Hepatic stellate cell (primary cell): ENCODE measurements at regions not wholly inside any gene's neighbourhood (a gene's known extent, or its start where the extent isn't known, plus 50 kb on each side); places are given as distances from the start of the nearest gene placed in this dataset.
"Not testable (repeated sequence)": the region's sequence is repeated elsewhere in the genome, so short reads cannot be mapped to it uniquely, and the experiment has no call there.

Source experiments
- DNase-seq: peaks from one replicate; pipeline ENCODE4 v3.0.0; 2011; ENCODE audit warnings: low spot score

GRCh38 chr5:96203761-96204160 is 229.3 kb downstream of the PCSK1 start:
- no peak for DNase-seq

DNA sequence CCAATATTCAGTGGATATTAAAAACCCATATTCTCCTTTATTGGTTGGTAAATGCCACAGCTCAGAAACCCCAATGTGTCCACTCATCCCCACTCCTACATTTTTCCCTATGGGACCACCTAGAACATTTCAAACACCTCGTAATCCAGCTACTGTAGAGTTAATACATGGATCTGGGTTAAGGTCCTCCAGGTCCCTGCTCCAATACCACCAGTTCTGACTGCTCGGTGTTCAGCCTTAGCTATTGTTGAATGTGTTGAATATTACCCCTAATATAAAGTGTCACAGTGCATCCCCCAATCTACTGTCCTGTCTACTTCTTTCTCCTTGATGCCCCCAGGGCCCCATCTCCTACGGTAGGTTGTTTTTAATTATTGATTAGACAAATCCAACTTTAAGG is 231.5 kb downstream of the PCSK1 start:
- DNase-seq: no peak

DNA sequence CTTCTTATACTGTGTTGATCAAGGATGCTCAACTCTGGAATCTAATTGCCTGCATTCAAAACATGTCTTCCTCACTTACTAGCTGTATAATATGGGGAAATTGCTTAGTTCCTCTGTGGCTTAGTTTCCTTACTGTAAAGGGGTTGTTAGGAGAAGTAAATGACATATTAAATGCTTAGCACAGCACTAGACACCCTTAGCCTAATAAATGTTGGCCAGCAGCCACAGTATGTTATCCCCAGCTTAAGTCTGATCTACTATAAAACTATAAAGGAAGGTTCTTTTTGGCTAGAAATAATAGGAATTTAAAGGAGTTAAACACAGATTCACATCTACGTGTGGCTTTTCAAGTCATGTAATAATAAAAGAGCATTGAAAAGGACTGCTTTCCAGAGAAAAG is 232.4 kb downstream of the PCSK1 start:
- DNase-seq: no peak

DNA sequence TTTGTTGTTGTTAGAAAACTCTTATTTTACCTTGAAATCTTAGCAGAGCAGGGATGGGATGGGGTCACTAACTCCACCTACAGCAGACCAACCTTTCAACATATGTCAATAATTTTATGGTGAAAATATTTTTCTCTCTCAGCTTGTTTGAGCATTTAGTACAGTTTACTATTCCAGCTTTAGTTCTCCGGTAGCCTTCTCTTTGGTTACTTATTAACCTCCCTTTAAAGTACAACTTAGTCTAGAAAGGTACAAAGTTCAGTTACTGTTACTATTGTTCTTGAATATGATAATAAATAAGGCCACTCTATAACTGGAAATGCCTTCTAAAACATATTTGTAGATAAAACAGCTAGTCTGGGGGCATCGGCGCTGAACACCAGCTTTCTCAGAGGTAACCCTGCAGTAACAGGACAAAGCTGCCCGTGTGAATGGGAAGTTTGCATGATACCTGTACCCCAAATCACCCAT is 233.3 kb downstream of the PCSK1 start:
- DNase-seq: no peak

DNA sequence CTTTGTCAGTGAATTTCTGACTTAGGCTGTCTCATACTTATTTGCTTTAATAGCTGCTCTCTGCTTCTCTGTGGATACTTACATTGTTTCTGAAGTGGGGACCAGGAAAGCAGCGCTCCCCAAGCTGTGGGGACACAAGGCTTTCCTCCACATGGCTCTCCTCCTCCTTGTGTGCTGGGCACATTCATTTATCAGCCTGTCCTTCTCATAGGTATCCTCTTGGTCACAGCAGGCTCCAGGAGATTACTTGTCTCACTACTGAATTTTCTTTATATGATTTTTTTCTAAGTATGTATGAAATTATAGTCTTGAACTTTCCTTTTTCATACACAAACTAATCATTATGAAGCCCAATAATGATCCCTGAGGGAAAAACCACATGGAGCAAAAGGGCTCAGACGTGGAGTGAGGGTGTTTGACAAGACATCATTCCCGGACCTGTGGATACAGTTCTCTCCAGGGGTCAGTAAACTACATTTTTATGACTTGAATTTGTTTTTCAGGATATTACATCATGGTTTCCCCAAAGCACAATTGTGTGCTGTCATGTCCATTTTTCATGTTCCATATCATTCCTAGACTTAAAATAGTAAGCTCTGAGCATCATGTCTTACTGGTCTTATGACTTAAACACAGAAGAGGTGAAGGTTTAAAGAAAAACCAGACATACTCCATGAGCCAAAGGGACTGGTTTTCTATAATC is 234.5 kb downstream of the PCSK1 start:
- no peak for DNase-seq

DNA sequence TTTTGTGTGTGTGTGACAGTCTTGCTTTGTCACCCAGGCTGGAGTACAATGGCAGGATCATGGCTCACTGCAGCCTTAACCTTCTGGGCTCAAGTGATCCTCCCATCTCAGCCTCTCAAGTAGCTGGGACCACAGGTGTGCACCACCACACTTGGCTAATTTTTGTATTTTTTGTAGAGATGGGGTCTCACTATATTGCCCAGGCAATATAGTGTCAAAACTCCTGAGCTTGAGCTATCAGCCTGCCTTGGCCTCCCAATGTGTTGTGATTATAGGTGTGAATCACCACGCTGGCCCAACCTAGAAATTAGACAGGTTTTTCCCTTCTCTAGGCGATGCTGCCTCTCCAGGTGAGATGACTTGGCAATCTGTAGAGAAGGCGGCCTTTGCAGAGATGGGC is 235.3 kb downstream of the PCSK1 start:
- DNase-seq: not testable (repeated sequence)

- DNase-seq: no peak
Observed at GRCh38 chr5:96197347-96197746, 235.7 kb upstream of the ELL2 start.

DNA sequence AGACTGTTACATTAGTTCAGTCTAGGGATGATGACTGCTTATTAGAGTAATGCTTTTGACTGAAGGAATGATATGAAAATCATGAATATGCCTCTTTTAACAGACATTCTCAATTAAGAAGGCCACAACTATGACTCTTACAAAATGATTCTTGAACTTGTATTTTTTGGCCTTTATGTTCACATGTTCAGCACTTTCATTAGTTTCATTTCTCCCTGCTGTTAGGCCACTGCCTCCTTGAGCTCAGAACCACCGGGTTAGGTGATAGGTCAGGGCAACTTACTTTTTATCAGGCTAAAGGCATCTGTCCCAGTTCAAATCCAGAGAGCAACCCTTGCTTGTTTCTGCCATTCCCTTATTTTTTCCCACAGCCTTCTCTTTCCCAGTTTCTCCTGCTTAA is 235.2 kb upstream of the ELL2 start:
- no peak for DNase-seq

DNA sequence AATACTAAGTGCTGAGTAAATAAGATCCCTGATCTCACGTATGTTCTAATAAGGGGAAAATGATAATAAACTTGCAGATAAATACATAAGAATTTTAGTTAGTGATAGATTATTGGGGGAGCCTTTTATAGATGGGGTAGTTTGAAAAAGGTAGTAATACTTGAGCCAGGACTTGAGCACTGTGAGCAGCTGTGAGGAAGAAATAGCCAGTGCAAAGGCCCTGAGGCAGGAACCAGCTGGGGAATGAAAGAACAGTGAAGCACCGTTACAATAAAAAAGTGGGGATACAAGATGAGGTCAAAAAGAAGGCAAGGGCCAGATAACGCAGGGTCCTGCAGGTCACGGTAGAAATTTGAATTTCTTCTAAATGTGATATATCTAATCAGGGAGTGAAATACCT is 234.8 kb upstream of the ELL2 start:
- no peak for DNase-seq

- no peak for DNase-seq
Observed at GRCh38 chr5:96195123-96195522, 233.5 kb upstream of the ELL2 start.

GRCh38 chr5:96194593-96194992 is 232.9 kb upstream of the ELL2 start:
- no peak for DNase-seq

DNA sequence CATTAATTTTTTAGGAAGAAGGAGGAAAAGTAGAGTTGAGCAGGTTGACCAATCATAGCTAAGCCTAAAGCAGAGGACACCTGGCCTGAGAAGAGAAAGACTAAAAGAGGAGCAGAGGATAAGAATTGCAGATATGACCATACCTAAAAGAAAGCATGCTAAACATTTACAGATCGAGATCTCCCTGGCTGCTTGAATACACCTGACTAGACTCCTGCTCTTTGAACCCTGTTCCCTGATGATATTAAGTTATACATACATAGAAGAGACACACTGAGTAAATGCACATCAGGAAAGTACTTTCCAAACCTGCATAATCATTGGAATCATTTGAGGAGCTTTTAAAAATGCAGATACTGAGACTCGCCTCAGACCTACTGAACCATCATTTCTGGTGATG is 232.3 kb upstream of the ELL2 start:
- DNase-seq: no peak

GRCh38 chr5:96189987-96190386 is 228.3 kb upstream of the ELL2 start:
- no peak for DNase-seq

DNA sequence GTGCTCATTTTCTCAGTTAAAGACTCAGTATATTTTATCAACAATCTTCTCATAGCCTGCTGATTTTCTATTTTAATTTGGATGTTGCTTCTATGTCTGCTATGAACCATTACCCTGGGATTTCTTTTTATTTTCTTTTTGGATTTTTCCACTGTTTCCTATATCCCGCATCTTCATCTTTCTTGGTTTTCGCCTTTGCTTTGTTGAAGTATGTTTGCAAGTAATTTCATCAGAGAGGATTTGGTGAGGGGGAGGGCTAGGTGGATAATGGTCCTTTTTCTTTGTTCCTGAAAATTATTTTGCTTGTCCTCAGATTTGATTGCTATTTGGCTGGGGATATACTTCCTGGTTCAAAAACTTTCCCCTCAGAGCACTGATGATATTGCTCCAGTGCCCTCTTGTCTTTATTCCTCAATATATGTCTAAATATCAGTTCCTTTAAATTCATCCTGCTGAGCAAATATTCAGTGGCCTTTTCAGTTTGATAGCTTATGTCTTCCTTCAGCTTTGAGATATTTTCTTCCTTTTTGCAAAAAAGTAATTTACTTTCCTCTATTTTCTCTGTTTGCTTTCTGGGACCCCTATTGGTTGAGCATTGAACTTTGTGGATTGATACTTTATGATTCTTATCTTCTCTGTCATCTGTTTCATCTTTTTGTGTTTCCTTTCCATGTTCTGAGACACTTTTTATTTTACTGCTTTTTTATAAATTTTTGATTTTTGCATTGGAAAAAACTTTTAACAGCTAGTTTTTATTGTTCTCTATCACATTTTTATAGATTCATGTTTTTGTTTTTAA is 227.6 kb upstream of the ELL2 start:
- no peak for DNase-seq

GRCh38 chr5:96187309-96188027 is 225.8 kb upstream of the ELL2 start:
- no peak for DNase-seq

DNA sequence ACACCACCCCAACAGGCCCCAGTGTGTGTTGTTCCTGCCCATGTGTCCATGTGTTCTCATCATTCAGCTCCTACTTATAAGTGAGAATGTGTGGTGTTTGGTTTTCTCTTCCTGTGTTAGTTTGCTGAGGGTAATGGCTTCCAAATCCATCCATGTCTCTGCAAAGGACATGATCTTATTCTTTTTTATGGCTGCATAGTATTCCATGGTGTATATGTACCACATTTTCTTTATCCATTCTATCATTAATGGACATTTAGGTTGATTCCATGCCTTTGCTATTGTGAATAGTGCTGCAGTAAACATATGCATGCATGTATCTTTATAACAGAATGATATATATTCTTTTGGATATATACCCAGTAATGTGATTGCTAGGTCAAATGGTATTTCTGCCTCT is 222.9 kb upstream of the ELL2 start:
- DNase-seq: not testable (repeated sequence)

DNA sequence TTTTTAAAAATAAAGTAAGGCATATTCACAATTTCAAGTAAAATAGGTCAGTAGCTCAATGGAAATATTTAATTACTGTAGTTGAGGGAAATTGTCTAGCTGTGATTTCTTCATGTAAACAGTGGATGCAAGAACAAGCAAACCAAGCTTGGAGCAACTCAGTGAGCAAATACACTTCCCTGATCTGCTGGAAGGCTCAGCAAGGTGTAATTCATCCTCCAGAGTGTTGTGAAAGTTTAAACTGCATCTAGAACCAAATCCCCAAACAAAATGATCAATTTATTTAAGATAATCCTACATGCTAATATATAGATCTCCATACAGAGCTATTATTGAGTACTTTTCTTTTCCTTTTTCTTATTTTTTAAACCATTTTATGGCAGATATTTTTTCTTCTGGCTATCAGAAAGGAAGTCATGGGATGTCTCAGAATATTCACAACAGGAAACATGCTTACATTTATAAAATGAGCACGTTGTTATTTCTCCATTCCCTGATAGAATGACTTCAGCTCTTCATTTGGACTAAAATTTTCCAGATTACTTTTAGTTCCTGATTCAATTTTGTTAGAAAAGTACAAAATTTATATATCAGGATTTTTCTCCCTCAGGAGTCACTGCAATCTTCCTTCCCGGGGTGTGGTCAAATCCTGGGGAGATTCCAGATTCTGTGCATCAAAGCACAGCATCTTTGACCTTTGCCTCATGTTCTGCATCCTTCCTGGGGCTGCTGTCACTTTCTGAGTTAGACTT is 219.2 kb upstream of the ELL2 start:
- no peak for DNase-seq

DNA sequence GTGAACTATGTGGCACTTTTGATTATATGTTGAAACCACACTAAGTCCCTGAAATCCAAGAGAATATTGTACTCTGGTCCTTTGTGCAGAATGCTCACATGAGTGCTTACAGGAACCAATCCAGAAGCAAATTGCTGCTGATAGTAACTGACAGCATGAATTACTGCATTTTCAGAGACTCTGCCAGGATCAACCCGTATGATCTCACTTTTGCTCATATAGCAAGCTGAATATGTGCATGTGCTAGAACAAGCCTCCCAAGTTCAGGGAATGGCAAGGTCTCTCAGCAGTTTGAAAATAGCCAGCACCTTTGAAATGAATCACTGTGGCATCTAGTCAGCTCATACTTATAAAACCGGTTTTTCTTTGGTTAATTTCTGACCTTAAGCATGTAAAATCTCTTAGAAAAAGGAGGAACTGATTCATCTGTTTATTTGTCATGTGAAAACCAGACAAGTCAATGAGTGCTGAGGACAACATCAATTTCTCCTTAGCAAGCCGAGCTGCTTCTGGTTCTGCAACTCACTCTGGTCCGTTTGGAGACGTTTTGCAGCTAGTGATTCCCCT is 215.7 kb upstream of the ELL2 start:
- DNase-seq: peak; percentile 35

DNA sequence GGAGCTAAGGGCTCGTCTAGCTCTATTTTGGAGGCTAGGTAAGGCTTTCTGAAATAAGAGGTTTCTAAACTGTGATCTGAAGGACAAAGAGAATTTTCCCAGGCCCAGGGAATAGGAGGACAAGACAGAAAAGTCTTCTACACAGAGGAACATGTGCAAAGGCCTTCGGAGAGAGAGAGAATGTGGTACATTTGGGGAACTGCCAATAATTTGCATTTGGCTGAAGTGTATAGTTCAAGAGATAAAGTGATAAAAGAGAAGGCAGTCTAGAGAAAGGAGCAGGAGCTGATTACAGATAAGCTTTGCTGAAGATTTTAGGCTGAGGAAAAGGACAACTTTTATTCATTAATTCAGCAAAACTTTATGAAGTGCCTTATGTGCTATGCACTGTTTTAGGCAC is 214.4 kb upstream of the ELL2 start:
- no peak for DNase-seq

DNA sequence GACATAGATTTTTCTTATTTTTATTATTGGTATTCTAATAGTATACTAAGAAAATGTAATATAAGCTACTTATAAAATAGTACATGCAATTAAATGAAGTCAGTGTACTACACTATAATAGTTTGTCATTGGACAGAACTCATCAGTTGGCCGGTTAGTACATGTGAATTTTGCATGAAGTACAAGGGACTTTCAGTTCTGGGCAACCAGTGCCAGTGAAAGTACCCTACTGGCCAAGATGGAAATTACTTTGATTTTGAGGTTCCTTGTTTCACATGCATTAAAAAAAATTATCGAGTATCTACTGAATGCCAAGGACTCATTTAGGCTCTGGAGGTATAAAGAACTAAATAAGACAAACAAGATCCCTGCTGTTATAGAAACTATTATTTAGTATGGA is 213.4 kb upstream of the ELL2 start:
- no peak for DNase-seq

- no peak for DNase-seq
Observed at GRCh38 chr5:96173366-96173765, 211.7 kb upstream of the ELL2 start.

DNA sequence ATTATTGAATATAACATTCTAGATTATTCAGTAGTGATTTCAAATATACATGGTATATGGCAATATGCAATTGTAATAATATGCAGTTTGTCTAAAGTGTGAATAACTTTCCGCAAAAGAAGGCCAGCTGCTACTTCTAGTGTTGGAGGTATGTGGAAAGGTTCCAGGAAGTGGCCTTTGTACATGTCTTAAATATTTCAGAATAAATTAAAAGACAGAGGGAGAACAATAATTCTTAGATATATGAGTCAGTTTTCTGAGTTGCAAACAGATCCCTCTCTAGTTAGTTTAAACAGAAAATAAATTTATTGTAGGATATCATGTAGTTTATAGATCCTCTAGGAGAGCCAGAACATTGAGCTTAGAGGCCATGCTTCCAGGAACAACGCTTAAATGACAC is 210.8 kb upstream of the ELL2 start:
- peak; percentile 37 for DNase-seq
